ENCODE measurements at regions not wholly inside any gene's neighbourhood (a gene's known extent, or its start where the extent isn't known, plus 50 kb on each side); places are given as distances from the start of the nearest gene placed in this dataset.
A peak's percentile ranks its signal among the peaks of the same experiment; 100 is the strongest.

- H3K36me3 ChIP-seq (ENCODE audit: insufficient read depth in 1 of 2, low read depth in 1 of 2), result no peaks in the 10 kb centered on the region
- intact Hi-C loops (cut with DNase I), result loop anchor here (2.0 to 5.0 kb wide), 4 partner anchors 16 to 206 kb away; partner anchors contain the start of gene CEBPB (in 1 of the 2)
- H3K9me3 ChIP-seq, result no peaks in the 10 kb centered on the region
- peak; percentile 51 to 75 for DNase-seq
- 38 to 56% (median 40%) methylated on average over 13 of the region's 13 CpGs for WGBS, 3 donors
- peak overlapping the region; percentile 97 for H3K27ac ChIP-seq
- H3K4me3 ChIP-seq, result peak overlapping the region; percentile 36
- H3K4me1 ChIP-seq, result peaks cover 67% of the 10 kb centered on the region
- no peak for TF ChIP-seq CTCF (IDR thresholded peaks at IDR 0.05)
- peak; percentile 40 to 67 (median 48) for ATAC-seq
- H3K27me3 ChIP-seq (ENCODE audit: insufficient read depth in 3 of 3, low read length in 2 of 3), result no peaks in the 10 kb centered on the region
Observed at GRCh38 chr20:50398471-50398820, 111.7 kb upstream of the PTPN1 start.

- peak overlapping the region; percentile 36 for H3K4me3 ChIP-seq
- no peaks in the 10 kb centered on the region for H3K27me3 ChIP-seq (ENCODE audit: insufficient read depth in 3 of 3, low read length in 2 of 3)
- WGBS, 3 donors, result 16 to 26% (median 21%) methylated on average over 20 of the region's 20 CpGs
Observed at GRCh38 chr20:50398821-50399554, 111.2 kb upstream of the PTPN1 start.

GRCh38 chr20:50399555-50399916 lies 110.6 kb upstream of the PTPN1 start:
- intact Hi-C loops (cut with DNase I), result loop anchor here (2.0 to 5.0 kb wide), 4 partner anchors 15 to 207 kb away; partner anchors contain the start of gene CEBPB (in 1 of the 2)
- H3K4me3 ChIP-seq, result no peak overlapping the region
- no peak for TF ChIP-seq CTCF (IDR thresholded peaks at IDR 0.05)

More at GRCh38 chr20:50398821-50399554, 111.2 kb upstream of the PTPN1 start:
- Histone ChIP-seq H3K36me3 (ENCODE audit: insufficient read depth in 1 of 2, low read depth in 1 of 2) (no peaks in the 10 kb centered on the region), H3K9me3 (no peaks in the 10 kb centered on the region), H3K4me1 (peaks cover 67% of the 10 kb centered on the region), H3K27ac (peak overlapping the region; percentile 97)
- TF ChIP-seq CTCF (IDR thresholded peaks at IDR 0.05), result no peak
- DNase-seq (peak; percentile 86 to 94), ATAC-seq (peak; percentile 59 to 69 (median 65))
- intact Hi-C loops (cut with DNase I), result loop anchor here (2.0 to 5.0 kb wide), 4 partner anchors 16 to 207 kb away; partner anchors contain the start of gene CEBPB (in 1 of the 2)

GRCh38 chr20:50399917-50400704 lies 110.1 kb upstream of the PTPN1 start:
- 51 to 62% (median 55%) methylated on average over 15 of the region's 15 CpGs for WGBS, 3 donors
- Histone ChIP-seq H3K36me3 (ENCODE audit: insufficient read depth in 1 of 2, low read depth in 1 of 2) (no peaks in the 10 kb centered on the region), H3K9me3 (no peaks in the 10 kb centered on the region), H3K4me1 (peaks cover 65% of the 10 kb centered on the region), H3K27ac (peak overlapping the region; percentile 97), H3K27me3 (ENCODE audit: insufficient read depth in 3 of 3, low read length in 2 of 3) (no peaks in the 10 kb centered on the region), H3K4me3 (no peak overlapping the region)
- peak in 2 of 4 donors; percentile 11 to 14 for ATAC-seq
- TF ChIP-seq CTCF (IDR thresholded peaks at IDR 0.05), result peak; percentile 27
- intact Hi-C loops (cut with DNase I), result loop anchor here (2.0 to 5.0 kb wide), 5 partner anchors 15 to 208 kb away; partner anchors contain the start of gene CEBPB (in 1 of the 2)
- no peak for DNase-seq

More at GRCh38 chr20:50399555-50399916, 110.6 kb upstream of the PTPN1 start:
- Histone ChIP-seq H3K27ac (peak overlapping the region; percentile 97), H3K36me3 (ENCODE audit: insufficient read depth in 1 of 2, low read depth in 1 of 2) (no peaks in the 10 kb centered on the region), H3K27me3 (ENCODE audit: insufficient read depth in 3 of 3, low read length in 2 of 3) (no peaks in the 10 kb centered on the region), H3K9me3 (no peaks in the 10 kb centered on the region), H3K4me1 (peaks cover 66% of the 10 kb centered on the region)
- DNase-seq, result no peak
- WGBS, 3 donors, result 33 to 53% (median 35%) methylated on average over 9 of the region's 9 CpGs
- ATAC-seq, result no peak
